ENCODE measurements at regions not wholly inside any gene's neighbourhood (a gene's known extent, or its start where the extent isn't known, plus 50 kb on each side); places are given as distances from the start of the nearest gene placed in this dataset.

DNA sequence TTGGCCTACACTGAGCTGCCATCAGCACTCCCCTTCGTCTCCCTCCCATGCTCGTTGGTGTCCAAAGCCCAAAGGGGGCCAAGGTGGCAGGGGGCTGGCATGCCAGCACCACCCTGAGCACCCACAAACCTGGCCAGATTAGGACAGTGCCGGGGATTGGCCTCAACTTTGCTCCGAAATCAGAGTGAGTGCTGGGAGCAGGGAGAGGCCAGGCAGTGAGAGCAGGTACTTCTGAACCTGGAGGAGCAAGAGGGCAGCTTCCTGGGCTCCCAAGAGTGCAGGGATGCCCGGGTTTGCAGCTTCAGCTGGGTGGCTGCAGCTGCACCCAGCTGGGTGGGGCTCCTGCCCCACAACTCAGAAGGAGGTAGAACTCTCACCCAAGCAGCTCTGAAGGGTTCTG is 563.0 kb downstream of the SI start:
- Histone ChIP-seq H3K4me2 (ENCODE audit: extremely low read depth, insufficient read depth, low read length) (no peak overlapping the region), H3K79me2 (ENCODE audit: control insufficient read depth, insufficient read depth, low read length) (no peaks in the 10 kb centered on the region), H2AFZ (ENCODE audit: low read length) (no peak overlapping the region), H3K27ac (ENCODE audit: insufficient read depth, low read length) (no peak overlapping the region), H3K4me1 (ENCODE audit: control insufficient read depth, extremely low read depth, insufficient read depth, low read length) (no peaks in the 10 kb centered on the region), H3K9ac (ENCODE audit: insufficient read depth, low read length) (no peak overlapping the region), H3K36me3 (ENCODE audit: control insufficient read depth, insufficient read depth, low read length) (no peaks in the 10 kb centered on the region), H4K20me1 (ENCODE audit: control insufficient read depth, extremely low read depth, insufficient read depth, low read length) (no peaks in the 10 kb centered on the region), H3K27me3 (ENCODE audit: control insufficient read depth, insufficient read depth, low read length) (no peaks in the 10 kb centered on the region), H3K9me3 (ENCODE audit: control insufficient read depth, insufficient read depth, low read depth, low read length) (no peaks in the 10 kb centered on the region), H3K4me3 (replicated peaks in 1 of 4; ENCODE audit: control extremely low read depth in 1 of 4, insufficient read depth in 1 of 4, low read depth in 3 of 4, low read length in 4 of 4) (no peak overlapping the region)
- no peak for DNase-seq (ENCODE audit: low read depth in 2 of 2)
- no peak for TF ChIP-seq EZH2 (IDR thresholded peaks at IDR 0.05; ENCODE audit: low read length, missing control alignments)
- TF ChIP-seq, protein P1, sequence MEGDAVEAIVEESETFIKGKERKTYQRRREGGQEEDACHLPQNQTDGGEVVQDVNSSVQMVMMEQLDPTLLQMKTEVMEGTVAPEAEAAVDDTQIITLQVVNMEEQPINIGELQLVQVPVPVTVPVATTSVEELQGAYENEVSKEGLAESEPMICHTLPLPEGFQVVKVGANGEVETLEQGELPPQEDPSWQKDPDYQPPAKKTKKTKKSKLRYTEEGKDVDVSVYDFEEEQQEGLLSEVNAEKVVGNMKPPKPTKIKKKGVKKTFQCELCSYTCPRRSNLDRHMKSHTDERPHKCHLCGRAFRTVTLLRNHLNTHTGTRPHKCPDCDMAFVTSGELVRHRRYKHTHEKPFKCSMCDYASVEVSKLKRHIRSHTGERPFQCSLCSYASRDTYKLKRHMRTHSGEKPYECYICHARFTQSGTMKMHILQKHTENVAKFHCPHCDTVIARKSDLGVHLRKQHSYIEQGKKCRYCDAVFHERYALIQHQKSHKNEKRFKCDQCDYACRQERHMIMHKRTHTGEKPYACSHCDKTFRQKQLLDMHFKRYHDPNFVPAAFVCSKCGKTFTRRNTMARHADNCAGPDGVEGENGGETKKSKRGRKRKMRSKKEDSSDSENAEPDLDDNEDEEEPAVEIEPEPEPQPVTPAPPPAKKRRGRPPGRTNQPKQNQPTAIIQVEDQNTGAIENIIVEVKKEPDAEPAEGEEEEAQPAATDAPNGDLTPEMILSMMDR (conservative IDR thresholded peaks at IDR 0.05 in 1 of 2, IDR thresholded peaks at IDR 0.05 in 1 of 2; ENCODE audit: low read depth in 1 of 2, low read length in 2 of 2): no peak

DNA sequence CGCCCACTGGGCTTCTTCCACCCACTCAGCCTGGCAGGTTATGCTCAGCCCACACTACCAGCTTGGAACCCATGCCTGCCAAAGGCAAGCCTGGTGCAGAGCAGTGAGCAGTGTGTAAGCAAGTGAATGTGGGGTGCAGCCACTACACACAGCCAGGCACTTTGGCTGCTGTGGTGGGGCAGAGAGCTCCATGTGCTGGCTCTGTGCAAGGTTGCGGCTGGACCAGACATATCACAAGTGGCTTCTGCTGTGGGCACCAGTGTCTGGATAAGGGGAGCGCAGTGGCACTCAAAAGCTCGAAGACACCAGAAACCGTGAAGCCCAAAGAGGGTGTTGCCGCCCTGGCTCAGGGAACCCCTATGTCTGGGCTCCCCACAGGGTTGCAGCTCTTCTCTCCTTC is 563.7 kb downstream of the SI start:
- H3K27me3 ChIP-seq (ENCODE audit: control insufficient read depth, insufficient read depth, low read length): no peaks in the 10 kb centered on the region
- no peaks in the 10 kb centered on the region for H3K9me3 ChIP-seq (ENCODE audit: control insufficient read depth, insufficient read depth, low read depth, low read length)
- H3K36me3 ChIP-seq (ENCODE audit: control insufficient read depth, insufficient read depth, low read length): no peaks in the 10 kb centered on the region
- H2AFZ ChIP-seq (ENCODE audit: low read length): no peak overlapping the region
- H3K79me2 ChIP-seq (ENCODE audit: control insufficient read depth, insufficient read depth, low read length): no peaks in the 10 kb centered on the region
- DNase-seq (ENCODE audit: low read depth in 2 of 2): no peak
- H3K4me2 ChIP-seq (ENCODE audit: extremely low read depth, insufficient read depth, low read length): no peak overlapping the region
- no peaks in the 10 kb centered on the region for H3K4me1 ChIP-seq (ENCODE audit: control insufficient read depth, extremely low read depth, insufficient read depth, low read length)
- no peak overlapping the region for H3K4me3 ChIP-seq (replicated peaks in 1 of 4; ENCODE audit: control extremely low read depth in 1 of 4, insufficient read depth in 1 of 4, low read depth in 3 of 4, low read length in 4 of 4)
- no peak overlapping the region for H3K27ac ChIP-seq (ENCODE audit: insufficient read depth, low read length)
- no peaks in the 10 kb centered on the region for H4K20me1 ChIP-seq (ENCODE audit: control insufficient read depth, extremely low read depth, insufficient read depth, low read length)
- no peak for TF ChIP-seq EZH2 (IDR thresholded peaks at IDR 0.05; ENCODE audit: low read length, missing control alignments)
- TF ChIP-seq, protein P1 (conservative IDR thresholded peaks at IDR 0.05 in 1 of 2, IDR thresholded peaks at IDR 0.05 in 1 of 2; ENCODE audit: low read depth in 1 of 2, low read length in 2 of 2): no peak
- H3K9ac ChIP-seq (ENCODE audit: insufficient read depth, low read length): no peak overlapping the region

DNA sequence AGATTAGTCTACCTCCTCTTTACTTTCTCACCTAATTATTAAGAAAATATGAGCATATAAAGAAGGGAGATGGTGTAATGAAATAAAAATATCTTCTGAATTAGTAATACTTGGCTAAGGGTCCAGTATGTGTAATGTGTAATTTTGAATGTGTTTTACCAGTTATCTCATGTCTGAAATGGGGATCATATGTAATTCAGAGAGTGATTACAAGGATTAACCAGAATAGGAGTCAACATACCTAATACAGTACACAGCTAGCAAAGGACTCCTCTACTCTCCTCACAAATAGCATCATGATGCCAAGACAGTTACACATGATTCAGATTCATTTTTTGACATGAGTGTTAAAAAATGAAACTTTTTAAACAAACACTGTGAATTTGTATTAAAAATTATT is 570.4 kb downstream of the SI start:
- H3K9ac ChIP-seq (ENCODE audit: insufficient read depth, low read length): no peak overlapping the region
- no peaks in the 10 kb centered on the region for H3K4me1 ChIP-seq (ENCODE audit: control insufficient read depth, extremely low read depth, insufficient read depth, low read length)
- TF ChIP-seq, protein P1 (conservative IDR thresholded peaks at IDR 0.05 in 1 of 2, IDR thresholded peaks at IDR 0.05 in 1 of 2; ENCODE audit: low read depth in 1 of 2, low read length in 2 of 2): no peak
- no peak for TF ChIP-seq EZH2 (IDR thresholded peaks at IDR 0.05; ENCODE audit: low read length, missing control alignments)
- H3K79me2 ChIP-seq (ENCODE audit: control insufficient read depth, insufficient read depth, low read length): no peaks in the 10 kb centered on the region
- H3K4me3 ChIP-seq (replicated peaks in 1 of 4; ENCODE audit: control extremely low read depth in 1 of 4, insufficient read depth in 1 of 4, low read depth in 3 of 4, low read length in 4 of 4): no peak overlapping the region
- no peaks in the 10 kb centered on the region for H3K36me3 ChIP-seq (ENCODE audit: control insufficient read depth, insufficient read depth, low read length)
- H3K9me3 ChIP-seq (ENCODE audit: control insufficient read depth, insufficient read depth, low read depth, low read length): no peaks in the 10 kb centered on the region
- no peaks in the 10 kb centered on the region for H3K27me3 ChIP-seq (ENCODE audit: control insufficient read depth, insufficient read depth, low read length)
- H3K4me2 ChIP-seq (ENCODE audit: extremely low read depth, insufficient read depth, low read length): no peak overlapping the region
- H3K27ac ChIP-seq (ENCODE audit: insufficient read depth, low read length): no peak overlapping the region
- no peaks in the 10 kb centered on the region for H4K20me1 ChIP-seq (ENCODE audit: control insufficient read depth, extremely low read depth, insufficient read depth, low read length)
- H2AFZ ChIP-seq (ENCODE audit: low read length): no peak overlapping the region
- no peak for DNase-seq (ENCODE audit: low read depth in 2 of 2)
